HL-60 (cell line): ENCODE measurements at regions not wholly inside any gene's neighbourhood (a gene's known extent, or its start where the extent isn't known, plus 50 kb on each side); places are given as distances from the start of the nearest gene placed in this dataset.

Experiments used
- DNase-seq, 2 experiments: peaks; one replicate each; pipeline ENCODE4 v3.0.0-alpha.2; 2010 to 2020; ENCODE audit warnings: low read depth in 1 of 2, low spot score in 1 of 2
- H3K27ac ChIP-seq: fragments of 250-450 bp; sonication (Bioruptor Pico); replicated peaks from 2 replicates; pipeline ENCODE4 v1.5.1; 2020; ENCODE audit warnings: mild to moderate bottlenecking, moderate library complexity
- H3K27me3 ChIP-seq: fragments of 250-450 bp; sonication (Bioruptor Pico); 2 replicates; pipeline ENCODE4 v1.5.1; 2021; ENCODE audit warnings: mild to moderate bottlenecking, moderate library complexity; ENCODE audit not compliant: insufficient read depth, poor library complexity, severe bottlenecking
- H3K4me3 ChIP-seq: replicated peaks from 2 replicates; pipeline ENCODE4 v1.5.1; 2011; ENCODE audit warnings: mild to moderate bottlenecking, control low read depth, low read length; ENCODE audit not compliant: insufficient read depth
- GABPA ChIP-seq: IDR thresholded peaks from 2 replicates; pipeline ENCODE4 v1.6.1; 2012; ENCODE audit warnings: low read depth
- POLR2AphosphoS5 ChIP-seq: IDR thresholded peaks from 2 replicates; pipeline ENCODE4 v1.6.1; 2012; ENCODE audit warnings: low read depth
- REST ChIP-seq: IDR thresholded peaks from 2 replicates; pipeline ENCODE4 v1.6.1; 2012; ENCODE audit warnings: low read depth; ENCODE audit not compliant: insufficient replicate concordance
- SPI1 ChIP-seq: IDR thresholded peaks from 2 replicates; pipeline ENCODE4 v1.6.1; 2012; ENCODE audit warnings: low read depth, mild to moderate bottlenecking, borderline replicate concordance
- TF ChIP-seq, protein P1 (sequence below): IDR thresholded peaks from one replicate; pipeline ENCODE4 v1.5.1; 2011; ENCODE audit warnings: low read length, control low read depth, inconsistent platforms; ENCODE audit not compliant: insufficient read depth

- no peak for DNase-seq
- TF ChIP-seq GABPA (no peak), POLR2AphosphoS5 (no peak), SPI1 (no peak), REST (no peak)
- TF ChIP-seq, protein P1, sequence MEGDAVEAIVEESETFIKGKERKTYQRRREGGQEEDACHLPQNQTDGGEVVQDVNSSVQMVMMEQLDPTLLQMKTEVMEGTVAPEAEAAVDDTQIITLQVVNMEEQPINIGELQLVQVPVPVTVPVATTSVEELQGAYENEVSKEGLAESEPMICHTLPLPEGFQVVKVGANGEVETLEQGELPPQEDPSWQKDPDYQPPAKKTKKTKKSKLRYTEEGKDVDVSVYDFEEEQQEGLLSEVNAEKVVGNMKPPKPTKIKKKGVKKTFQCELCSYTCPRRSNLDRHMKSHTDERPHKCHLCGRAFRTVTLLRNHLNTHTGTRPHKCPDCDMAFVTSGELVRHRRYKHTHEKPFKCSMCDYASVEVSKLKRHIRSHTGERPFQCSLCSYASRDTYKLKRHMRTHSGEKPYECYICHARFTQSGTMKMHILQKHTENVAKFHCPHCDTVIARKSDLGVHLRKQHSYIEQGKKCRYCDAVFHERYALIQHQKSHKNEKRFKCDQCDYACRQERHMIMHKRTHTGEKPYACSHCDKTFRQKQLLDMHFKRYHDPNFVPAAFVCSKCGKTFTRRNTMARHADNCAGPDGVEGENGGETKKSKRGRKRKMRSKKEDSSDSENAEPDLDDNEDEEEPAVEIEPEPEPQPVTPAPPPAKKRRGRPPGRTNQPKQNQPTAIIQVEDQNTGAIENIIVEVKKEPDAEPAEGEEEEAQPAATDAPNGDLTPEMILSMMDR, result no peak
- Histone ChIP-seq H3K4me3 (no peak overlapping the region), H3K27ac (no peak overlapping the region), H3K27me3 (no peaks in the 10 kb centered on the region)
Observed at GRCh38 chr16:75997606-75998005, 271.3 kb upstream of the CPHXL start.

DNA sequence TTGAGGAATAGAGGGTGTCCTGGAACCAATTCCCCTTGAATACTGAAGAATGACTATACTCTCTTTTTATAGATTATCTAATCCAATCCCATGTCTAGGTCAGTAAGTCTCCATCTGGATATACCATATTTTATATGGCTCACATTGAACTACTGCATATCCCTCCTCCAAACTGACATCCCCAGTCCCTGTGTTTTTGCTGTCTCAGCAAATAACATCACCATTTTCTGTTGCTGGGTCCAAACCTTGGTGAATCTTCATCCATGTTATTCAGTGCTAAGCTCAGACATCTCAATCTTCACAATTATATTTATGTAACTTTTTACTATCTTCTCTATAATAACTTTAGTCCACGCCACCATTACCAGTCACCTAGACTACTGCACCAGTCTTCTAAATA, 269.6 kb upstream of the CNTNAP4 start:
- TF ChIP-seq SPI1 (no peak), POLR2AphosphoS5 (no peak), GABPA (no peak), REST (no peak)
- TF ChIP-seq, protein P1, result no peak
- no peak for DNase-seq

GRCh38 chr16:76023835-76024234, 253.4 kb upstream of the CNTNAP4 start:
- TF ChIP-seq REST (no peak), SPI1 (no peak), POLR2AphosphoS5 (no peak)
- TF ChIP-seq, protein P1, result no peak
- no peak overlapping the region for H3K27ac ChIP-seq
- no peak for DNase-seq

More for the DNA sequence above, 269.6 kb upstream of the CNTNAP4 start:
- Histone ChIP-seq H3K27ac (no peak overlapping the region), H3K4me3 (no peak overlapping the region), H3K27me3 (no peaks in the 10 kb centered on the region)

More at GRCh38 chr16:76023835-76024234, 253.4 kb upstream of the CNTNAP4 start:
- Histone ChIP-seq H3K27me3 (no peaks in the 10 kb centered on the region), H3K4me3 (no peak overlapping the region)
